ENCODE measurements at regions not wholly inside any gene's neighbourhood (a gene's known extent, or its start where the extent isn't known, plus 50 kb on each side); places are given as distances from the start of the nearest gene placed in this dataset.

- no TSS peak for BruUV-seq (replicated peaks)
- no peaks in the 10 kb centered on the region for H3K9me3 ChIP-seq (ENCODE audit: control insufficient read depth in 1 of 2, insufficient read depth in 1 of 2, low read depth in 1 of 2, low read length in 2 of 2)
- H3K27me3 ChIP-seq (ENCODE audit: insufficient read depth, low read length): no peaks in the 10 kb centered on the region
- no peak overlapping the region for H3K27ac ChIP-seq (ENCODE audit: low read depth, low read length)
- ATAC-seq (no peak), DNase-seq (ENCODE audit: low read depth, low spot score) (no peak)
- ChIA-PET RAD21 (ENCODE audit: low non-redundant PET in 1 of 2, low total read pairs in 2 of 2, uncharacterized antibody in 2 of 2, unreplicated experiment in 2 of 2) (no interaction called here), CTCF (no interaction called here), POLR2A (interaction anchor here (1.9 kb wide), 1 partner anchor 281 kb away, joined by 8 read pairs; the partner anchor contains the start of gene TRIB2)
- H3K9me2 ChIP-seq (ENCODE audit: insufficient read depth): no peaks in the 10 kb centered on the region
- H3K9ac ChIP-seq (ENCODE audit: low read length): no peak overlapping the region
- no peak overlapping the region for H2AFZ ChIP-seq (ENCODE audit: low read depth, low read length, poor library complexity, severe bottlenecking)
- intact Hi-C loops (cut with micrococcal nuclease): loop anchor here (5.0 kb wide), 2 partner anchors 283 to 573 kb away; partner anchors contain the start of gene TRIB2
- no peaks in the 10 kb centered on the region for H3K4me1 ChIP-seq (ENCODE audit: control insufficient read depth in 1 of 2, insufficient read depth in 2 of 2, low read length in 2 of 2)
- H4K20me1 ChIP-seq (ENCODE audit: insufficient read depth): no peaks in the 10 kb centered on the region
- no peaks in the 10 kb centered on the region for H3K79me2 ChIP-seq (ENCODE audit: insufficient read depth, low read length)
- no peak overlapping the region for H3K4me2 ChIP-seq (ENCODE audit: low read length)
- H3K36me3 ChIP-seq (ENCODE audit: control insufficient read depth in 1 of 2, insufficient read depth in 2 of 2, low read length in 2 of 2): no peaks in the 10 kb centered on the region
- no peak for TF ChIP-seq CTCF (IDR thresholded peaks at IDR 0.05 in 2 of 3, conservative IDR thresholded peaks at IDR 0.05 in 1 of 3; ENCODE audit: borderline replicate concordance in 1 of 3, insufficient read depth in 1 of 3, low read depth in 2 of 3, low read length in 2 of 3)
- no peak for TF ChIP-seq ZBTB33 (IDR thresholded peaks at IDR 0.05; ENCODE audit: extremely low read depth, insufficient replicate concordance, low read length)
- no peak for TF ChIP-seq FOSL1 (IDR thresholded peaks at IDR 0.05; ENCODE audit: low read depth)
- no peak for TF ChIP-seq TCF7L2 (IDR thresholded peaks at IDR 0.05; ENCODE audit: borderline replicate concordance, extremely low read depth, insufficient read depth, insufficient read length)
- TF ChIP-seq SIN3A (IDR thresholded peaks at IDR 0.05; ENCODE audit: low read depth): no peak
- no peak for TF ChIP-seq EZH2 (IDR thresholded peaks at IDR 0.05)
- TF ChIP-seq YY1 (IDR thresholded peaks at IDR 0.05; ENCODE audit: extremely low read depth, insufficient replicate concordance, low read depth, low read length): no peak
- TF ChIP-seq SP1 (IDR thresholded peaks at IDR 0.05; ENCODE audit: low read depth): no peak
- no peak for TF ChIP-seq ZNF274 (IDR thresholded peaks at IDR 0.05; ENCODE audit: low read depth, low read length)
- no peak for TF ChIP-seq EGR1 (IDR thresholded peaks at IDR 0.05; ENCODE audit: low read depth)
- no peak for TF ChIP-seq ZFX (IDR thresholded peaks at IDR 0.05)
- TF ChIP-seq POLR2A (IDR thresholded peaks at IDR 0.05; ENCODE audit: borderline replicate concordance, extremely low read depth, insufficient read depth, insufficient read length): no peak
- TF ChIP-seq CEBPB (IDR thresholded peaks at IDR 0.05; ENCODE audit: low read depth): no peak
- no peak for TF ChIP-seq REST (IDR thresholded peaks at IDR 0.05; ENCODE audit: low read depth)
- TF ChIP-seq CBX3 (IDR thresholded peaks at IDR 0.05; ENCODE audit: low read depth): no peak
- no peak overlapping the region for H3K4me3 ChIP-seq (replicated peaks in 1 of 2; ENCODE audit: low read depth in 1 of 2, low read length in 2 of 2)
Measured at GRCh38 chr2:12434630-12435098, 282.1 kb upstream of the TRIB2 start.
